GM10248 (cell line): ENCODE measurements at regions not wholly inside any gene's neighbourhood (a gene's known extent, or its start where the extent isn't known, plus 50 kb on each side); places are given as distances from the start of the nearest gene placed in this dataset.

ENCODE experiments used
- CTCF ChIA-PET: fragments of 300-600 bp; sonication (Branson Sonifier 250); formaldehyde crosslinking; extraction: SDS; loops from one replicate; lab custom pipeline; 2021; ENCODE audit warnings: antibody characterized with exemption; lab: Yijun Ruan, JAX
- POLR2A ChIA-PET: fragments of 350-650 bp; sonication (Branson Sonifier 250); formaldehyde crosslinking; extraction: SDS; loops from one replicate; lab custom pipeline; 2020; ENCODE audit warnings: antibody characterized with exemption; lab: Yijun Ruan, JAX
- DNase-seq: peaks from one replicate; pipeline ENCODE4 v3.0.0; 2012; ENCODE audit errors: extremely low spot score
- CTCF ChIP-seq: IDR thresholded peaks from 2 replicates; pipeline ENCODE4 v1.5.1; 2012; ENCODE audit warnings: mild to moderate bottlenecking, low read depth; ENCODE audit errors: extremely low read depth, missing control alignments, control extremely low read depth

GRCh38 chr16:62564291-62564690 is 528.1 kb upstream of the CDH8 start:
- DNase-seq, result no peak
- ChIA-PET POLR2A (no interaction called here), CTCF (no interaction called here)
- TF ChIP-seq CTCF, result no peak

DNA sequence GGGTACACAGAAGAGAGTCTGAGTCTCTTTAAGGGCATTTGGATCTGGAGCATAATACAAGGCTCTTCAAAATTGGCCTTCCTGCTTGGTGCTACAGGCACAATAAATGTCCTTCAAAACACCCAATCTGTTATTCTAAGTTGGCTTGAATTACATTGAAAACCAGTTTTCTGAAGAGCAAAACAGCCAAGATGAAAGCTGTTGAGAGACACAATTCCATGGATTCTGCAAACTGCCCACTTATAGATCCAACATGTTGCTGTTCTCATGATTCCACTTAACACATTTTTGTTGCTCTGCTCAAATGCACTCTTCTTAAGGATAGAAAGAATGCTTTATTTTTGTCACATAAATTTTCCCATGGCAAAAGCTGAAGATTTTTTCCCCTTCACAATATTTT is 525.9 kb upstream of the CDH8 start:
- ChIA-PET POLR2A (no interaction called here), CTCF (no interaction called here)
- DNase-seq, result no peak
- no peak for TF ChIP-seq CTCF

DNA sequence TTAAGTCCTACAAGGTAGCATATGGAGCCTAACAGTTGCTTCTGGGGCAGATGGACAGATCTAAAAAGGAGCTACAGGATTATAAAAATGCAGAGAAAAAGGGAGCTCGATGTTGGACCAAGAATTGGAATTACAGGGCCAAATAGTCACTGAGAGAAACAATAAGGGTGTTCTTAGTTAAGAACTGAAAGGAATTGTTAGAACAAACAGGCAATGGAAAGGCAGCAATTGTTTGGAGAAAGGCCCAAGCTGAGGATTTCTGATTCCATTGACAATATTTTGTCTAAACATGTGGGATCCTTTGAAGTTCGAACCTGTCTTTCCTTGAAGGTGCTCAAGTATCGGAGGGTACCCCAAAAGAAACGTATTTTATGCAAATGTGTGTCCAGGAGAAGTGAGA is 513.6 kb upstream of the CDH8 start:
- TF ChIP-seq CTCF, result no peak
- no peak for DNase-seq
- ChIA-PET POLR2A (no interaction called here), CTCF (no interaction called here)

DNA sequence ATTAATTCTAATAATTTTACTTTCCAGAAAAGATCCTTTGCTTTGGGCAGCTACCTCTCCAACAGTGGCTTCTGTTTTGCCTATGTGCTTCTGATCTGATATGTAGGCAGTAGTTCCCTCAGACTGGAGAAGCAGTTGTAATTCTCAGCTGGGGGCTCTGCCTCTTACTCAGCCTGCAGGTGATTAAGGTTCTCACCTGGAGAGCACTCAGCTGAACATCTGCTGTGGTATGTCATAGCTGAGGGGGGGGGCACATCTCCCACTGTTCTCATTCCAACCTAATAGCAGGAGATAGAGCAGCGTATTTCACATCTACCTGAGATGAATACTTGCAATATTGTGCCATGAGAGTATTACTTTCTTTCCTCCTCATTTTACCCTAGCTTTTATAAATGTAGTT is 511.9 kb upstream of the CDH8 start:
- ChIA-PET POLR2A (no interaction called here), CTCF (interaction anchor here (1.3 kb wide), 1 partner anchor 8 kb away, joined by 3 read pairs; no protein-coding TSS in a partner anchor)
- DNase-seq, result no peak
- TF ChIP-seq CTCF, result no peak

DNA sequence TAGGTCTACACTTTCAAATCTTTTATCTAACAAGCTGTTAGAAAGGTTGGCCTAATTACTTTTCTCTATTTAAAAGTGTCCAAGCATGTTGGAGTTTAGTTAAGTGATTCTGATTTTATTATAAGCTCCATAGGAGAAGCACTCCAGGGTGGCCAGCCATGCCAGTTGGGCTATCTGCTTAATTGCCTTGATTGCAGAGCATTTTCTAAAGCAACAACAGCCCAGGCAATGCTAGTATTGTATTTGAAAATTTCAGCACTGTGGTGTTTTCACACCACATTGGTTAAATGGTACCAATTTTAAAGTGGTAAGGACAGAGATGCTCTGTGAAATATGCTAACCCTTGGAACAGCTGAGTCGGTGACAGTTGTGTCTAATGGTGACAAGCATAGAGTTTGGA is 510.5 kb upstream of the CDH8 start:
- POLR2A ChIA-PET, result no interaction called here
- no peak for TF ChIP-seq CTCF
- DNase-seq, result no peak
- CTCF ChIA-PET, result no interaction called here

GRCh38 chr16:62545039-62545438 is 508.8 kb upstream of the CDH8 start:
- ChIA-PET CTCF (no interaction called here), POLR2A (no interaction called here)
- no peak for DNase-seq
- TF ChIP-seq CTCF, result no peak

DNA sequence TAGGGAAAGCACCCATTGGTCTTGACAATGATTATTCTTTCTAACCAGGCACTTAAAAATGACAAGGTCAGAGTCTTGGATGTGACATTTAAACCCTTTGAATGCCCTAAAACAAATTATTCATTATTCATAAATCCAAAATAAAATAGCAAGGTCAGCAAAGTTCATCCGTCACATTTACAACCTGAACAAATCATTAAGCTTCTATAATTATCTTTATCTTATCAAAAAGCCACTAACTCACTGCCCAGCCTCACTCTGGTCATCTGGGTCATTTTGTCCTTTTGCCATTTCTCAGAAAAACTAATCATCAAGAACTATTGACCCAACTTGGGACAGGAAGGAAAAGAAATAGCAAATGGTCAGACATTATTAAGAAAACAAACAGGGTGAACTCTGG is 507.3 kb upstream of the CDH8 start:
- DNase-seq, result no peak
- POLR2A ChIA-PET, result no interaction called here
- TF ChIP-seq CTCF, result no peak
- CTCF ChIA-PET, result no interaction called here
